ENCODE measurements at regions not wholly inside any gene's neighbourhood (a gene's known extent, or its start where the extent isn't known, plus 50 kb on each side); places are given as distances from the start of the nearest gene placed in this dataset.

DNA sequence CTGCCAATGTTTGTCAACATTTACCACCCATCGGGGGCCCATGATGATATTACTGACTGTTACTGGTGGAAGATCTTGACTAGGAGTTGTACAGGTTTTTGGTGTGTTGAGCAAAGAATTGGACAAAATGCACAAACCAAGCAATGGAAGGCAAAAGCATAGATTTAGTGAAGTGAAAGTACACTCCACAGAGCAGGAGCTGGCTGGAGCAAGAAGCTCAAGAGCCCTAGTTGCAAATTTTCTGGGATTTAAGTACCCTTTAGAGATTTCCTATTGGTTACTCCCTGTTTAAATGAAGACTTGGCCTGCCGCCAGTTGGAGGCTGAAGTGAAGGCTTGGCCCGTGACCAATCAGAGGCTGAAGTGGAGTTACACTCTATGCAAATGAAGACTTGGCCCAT is 128.6 kb upstream of the KL start:
- no peak for TF ChIP-seq POLR2AphosphoS5 (IDR thresholded peaks at IDR 0.05; ENCODE audit: borderline replicate concordance, low read depth, low read length)
- TF ChIP-seq FOXP2 (optimal IDR thresholded peaks at IDR 0.05; ENCODE audit: control extremely low read depth, extremely low read length, insufficient read depth), result no peak
